ENCODE measurements at regions not wholly inside any gene's neighbourhood (a gene's known extent, or its start where the extent isn't known, plus 50 kb on each side); places are given as distances from the start of the nearest gene placed in this dataset.

GRCh38 chr10:111879969-111880368 is 303.6 kb downstream of the GPAM start:
- TF ChIP-seq EZH2 (IDR thresholded peaks at IDR 0.05; ENCODE audit: low read depth), result no peak
- TF ChIP-seq CTCF (conservative IDR thresholded peaks at IDR 0.05), result no peak
- ChIA-PET CTCF (no interaction called here), POLR2A (ENCODE audit: unreplicated experiment) (no interaction called here)
- Histone ChIP-seq H3K79me2 (ENCODE audit: low read depth) (no peaks in the 10 kb centered on the region), H3F3A (ENCODE audit: insufficient read depth, low read depth) (no peaks in the 10 kb centered on the region), H3K36me3 (ENCODE audit: low read depth) (no peaks in the 10 kb centered on the region), H3K27ac (no peak overlapping the region), H3K4me3 (no peak overlapping the region), H3K4me1 (replicated peaks; ENCODE audit: insufficient read depth) (no peaks in the 10 kb centered on the region), H3K9me2 (ENCODE audit: insufficient read depth) (no peaks in the 10 kb centered on the region), H3K27me3 (ENCODE audit: insufficient read depth, low read depth) (no peaks in the 10 kb centered on the region), H4K20me1 (ENCODE audit: insufficient read depth) (no peaks in the 10 kb centered on the region), H2AFZ (no peak overlapping the region), H3K4me2 (no peak overlapping the region), H3K9me3 (ENCODE audit: insufficient read depth, low read depth) (no peaks in the 10 kb centered on the region)
- intact Hi-C loops (cut with micrococcal nuclease; ENCODE audit: unreplicated experiment), result no loop called here
- no TSS peak for BruUV-seq (replicated peaks)
- DNase-seq, result no peak

GRCh38 chr10:111885046-111885445 is 298.5 kb downstream of the GPAM start:
- intact Hi-C loops (cut with micrococcal nuclease; ENCODE audit: unreplicated experiment), result no loop called here
- no peaks in the 10 kb centered on the region for H3K9me2 ChIP-seq (ENCODE audit: insufficient read depth)
- H3F3A ChIP-seq (ENCODE audit: insufficient read depth, low read depth), result no peaks in the 10 kb centered on the region
- DNase-seq, result no peak
- no peak for TF ChIP-seq CTCF (conservative IDR thresholded peaks at IDR 0.05)
- CTCF ChIA-PET, result no interaction called here
- no peaks in the 10 kb centered on the region for H3K9me3 ChIP-seq (ENCODE audit: insufficient read depth, low read depth)
- no peaks in the 10 kb centered on the region for H4K20me1 ChIP-seq (ENCODE audit: insufficient read depth)
- no peak overlapping the region for H3K27ac ChIP-seq
- POLR2A ChIA-PET (ENCODE audit: unreplicated experiment), result no interaction called here
- H3K36me3 ChIP-seq (ENCODE audit: low read depth), result no peaks in the 10 kb centered on the region
- no TSS peak for BruUV-seq (replicated peaks)
- no peak overlapping the region for H3K4me2 ChIP-seq
- H2AFZ ChIP-seq, result no peak overlapping the region
- no peaks in the 10 kb centered on the region for H3K4me1 ChIP-seq (replicated peaks; ENCODE audit: insufficient read depth)
- no peaks in the 10 kb centered on the region for H3K79me2 ChIP-seq (ENCODE audit: low read depth)
- no peak overlapping the region for H3K4me3 ChIP-seq
- H3K27me3 ChIP-seq (ENCODE audit: insufficient read depth, low read depth), result no peaks in the 10 kb centered on the region

GRCh38 chr10:111885919-111886318 is 297.6 kb downstream of the GPAM start:
- H3K9me2 ChIP-seq (ENCODE audit: insufficient read depth), result no peaks in the 10 kb centered on the region
- no TSS peak for BruUV-seq (replicated peaks)
- no peaks in the 10 kb centered on the region for H3K27me3 ChIP-seq (ENCODE audit: insufficient read depth, low read depth)
- TF ChIP-seq EZH2 (IDR thresholded peaks at IDR 0.05; ENCODE audit: low read depth) (no peak), CTCF (conservative IDR thresholded peaks at IDR 0.05) (no peak)
- no peak overlapping the region for H3K27ac ChIP-seq
- H3K4me2 ChIP-seq, result no peak overlapping the region
- ChIA-PET CTCF (no interaction called here), POLR2A (ENCODE audit: unreplicated experiment) (no interaction called here)
- no peaks in the 10 kb centered on the region for H4K20me1 ChIP-seq (ENCODE audit: insufficient read depth)
- DNase-seq, result no peak
- no peaks in the 10 kb centered on the region for H3K79me2 ChIP-seq (ENCODE audit: low read depth)
- no peaks in the 10 kb centered on the region for H3K9me3 ChIP-seq (ENCODE audit: insufficient read depth, low read depth)
- no peaks in the 10 kb centered on the region for H3F3A ChIP-seq (ENCODE audit: insufficient read depth, low read depth)
- no peak overlapping the region for H3K4me3 ChIP-seq
- H3K36me3 ChIP-seq (ENCODE audit: low read depth), result no peaks in the 10 kb centered on the region
- no peaks in the 10 kb centered on the region for H3K4me1 ChIP-seq (replicated peaks; ENCODE audit: insufficient read depth)
- intact Hi-C loops (cut with micrococcal nuclease; ENCODE audit: unreplicated experiment), result no loop called here
- H2AFZ ChIP-seq, result no peak overlapping the region
